ENCODE measurements at regions not wholly inside any gene's neighbourhood (a gene's known extent, or its start where the extent isn't known, plus 50 kb on each side); places are given as distances from the start of the nearest gene placed in this dataset.
"Not testable (repeated sequence)": the region's sequence is repeated elsewhere in the genome, so short reads cannot be mapped to it uniquely, and the experiment has no call there.

DNA sequence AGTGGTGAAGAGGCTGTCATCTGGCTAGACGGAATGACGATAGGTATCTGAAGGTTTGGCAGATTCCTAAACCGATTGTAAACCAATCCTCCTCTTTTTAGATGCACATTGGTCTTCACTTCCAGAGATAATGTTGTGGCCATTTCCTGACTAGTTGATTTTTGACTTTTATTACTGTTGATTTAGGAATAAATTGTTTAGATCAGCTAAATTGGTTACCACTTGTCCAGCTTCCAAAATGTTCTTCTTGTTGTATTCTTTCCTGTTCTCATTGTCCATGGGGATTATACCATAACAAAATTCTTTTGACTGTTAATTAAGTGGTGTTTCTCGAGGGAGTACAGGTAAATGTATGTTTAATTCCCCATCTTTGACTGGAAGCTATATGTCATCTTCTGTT, 119.7 kb downstream of the MACROH2A1 start:
- DNase-seq = no peak

DNA sequence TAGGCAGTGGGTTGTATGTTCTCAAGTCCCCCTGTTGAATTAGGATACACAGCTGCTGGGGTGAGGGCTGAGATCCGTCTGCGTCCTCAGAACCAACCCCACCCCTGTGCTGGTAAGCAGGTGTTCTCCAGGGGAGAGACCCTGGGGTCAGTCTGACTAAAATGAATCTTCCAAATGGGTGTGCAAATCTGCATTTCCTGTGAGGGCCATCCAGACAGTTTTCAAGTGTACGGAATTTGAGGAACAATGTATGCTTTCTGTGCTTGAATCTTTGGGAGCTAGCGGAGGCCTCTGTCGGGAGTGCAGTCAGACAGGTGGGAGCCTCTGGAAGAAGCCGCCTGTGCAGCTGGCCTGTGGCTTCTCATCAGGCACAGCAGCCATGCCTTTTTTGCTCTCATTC, 122.9 kb downstream of the MACROH2A1 start:
- DNase-seq = no peak

DNA sequence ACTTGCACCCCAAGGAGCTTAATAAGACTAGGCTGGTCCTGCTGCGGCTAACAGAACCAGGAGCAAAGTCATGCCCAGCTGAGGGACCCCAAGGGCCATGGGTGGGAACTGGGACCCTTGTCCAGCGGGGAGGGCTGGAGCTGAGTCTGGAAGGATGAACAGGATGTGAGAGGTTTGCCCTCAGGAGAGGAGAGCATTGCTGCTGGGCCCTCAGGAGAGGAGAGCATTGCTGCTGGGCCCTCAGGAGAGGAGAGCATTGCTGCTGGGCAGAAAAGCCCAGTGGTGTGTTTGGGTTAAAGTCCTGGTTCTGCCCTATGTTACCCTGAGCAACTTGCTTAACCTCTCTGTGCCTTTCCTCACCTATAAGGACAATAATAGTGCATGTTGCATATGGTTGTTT, 125.8 kb downstream of the MACROH2A1 start:
- no peak for DNase-seq

DNA sequence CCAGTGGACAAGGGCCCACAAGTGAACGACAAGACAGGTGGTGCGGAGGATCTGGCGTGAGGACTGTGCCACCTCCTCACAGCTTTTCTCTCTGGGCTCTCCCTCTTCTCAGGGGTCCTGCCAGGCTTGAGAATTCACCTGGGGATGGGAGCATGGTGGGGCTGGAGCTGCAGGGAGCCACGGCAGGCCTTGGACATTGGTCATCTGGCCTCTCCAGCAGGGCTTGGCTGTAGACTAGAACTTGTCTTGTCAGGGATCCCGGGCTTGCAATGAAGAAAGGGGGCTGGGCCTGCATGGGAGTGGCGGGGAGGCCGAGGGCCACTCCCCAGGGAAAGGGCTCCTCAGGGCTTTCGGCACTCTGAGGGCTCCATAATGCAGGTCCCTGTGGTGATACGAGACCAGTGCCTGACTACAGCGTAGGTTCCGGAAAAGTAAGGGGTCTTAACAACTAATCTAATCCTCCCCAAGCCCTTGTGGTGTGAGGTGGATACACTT, 126.7 kb downstream of the MACROH2A1 start:
- no peak for DNase-seq

DNA sequence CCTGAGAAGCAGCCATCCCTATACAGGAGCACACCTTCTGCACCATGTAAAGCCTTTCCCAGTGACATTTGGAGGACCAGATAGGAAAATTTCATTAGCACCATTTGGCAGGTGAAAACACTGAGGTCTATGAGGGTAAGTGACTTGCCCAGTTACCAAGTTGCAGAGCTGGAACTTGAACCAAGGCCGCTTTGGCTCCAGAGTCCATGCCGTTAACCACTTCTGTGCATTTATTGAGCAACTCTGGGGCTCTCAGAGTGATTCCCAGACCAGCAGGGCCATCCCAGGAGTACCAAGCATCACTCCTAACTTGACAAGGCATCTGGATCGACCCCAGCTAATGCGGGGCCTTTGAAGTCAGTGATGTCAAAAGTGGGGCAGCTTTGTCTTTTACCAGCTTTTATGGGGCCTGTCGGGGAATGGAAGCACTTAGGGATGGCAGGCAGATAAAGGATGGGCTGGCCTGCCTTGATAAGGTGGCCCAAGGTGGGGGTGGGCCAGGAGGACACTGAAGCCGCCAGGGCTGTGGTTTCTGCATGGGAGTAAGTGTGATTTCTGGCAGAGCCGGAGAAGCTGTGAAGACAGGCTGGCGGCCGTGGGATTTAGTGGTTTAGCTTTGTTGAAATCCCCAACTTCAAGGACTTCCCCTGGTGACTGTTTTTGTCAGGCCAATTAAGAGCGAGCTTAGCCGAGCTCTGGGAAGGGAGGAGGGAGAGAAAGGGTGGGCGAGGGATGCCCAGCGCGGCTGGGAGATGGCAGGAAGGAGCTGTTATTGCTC, 127.3 kb downstream of the MACROH2A1 start:
- no peak for DNase-seq

DNA sequence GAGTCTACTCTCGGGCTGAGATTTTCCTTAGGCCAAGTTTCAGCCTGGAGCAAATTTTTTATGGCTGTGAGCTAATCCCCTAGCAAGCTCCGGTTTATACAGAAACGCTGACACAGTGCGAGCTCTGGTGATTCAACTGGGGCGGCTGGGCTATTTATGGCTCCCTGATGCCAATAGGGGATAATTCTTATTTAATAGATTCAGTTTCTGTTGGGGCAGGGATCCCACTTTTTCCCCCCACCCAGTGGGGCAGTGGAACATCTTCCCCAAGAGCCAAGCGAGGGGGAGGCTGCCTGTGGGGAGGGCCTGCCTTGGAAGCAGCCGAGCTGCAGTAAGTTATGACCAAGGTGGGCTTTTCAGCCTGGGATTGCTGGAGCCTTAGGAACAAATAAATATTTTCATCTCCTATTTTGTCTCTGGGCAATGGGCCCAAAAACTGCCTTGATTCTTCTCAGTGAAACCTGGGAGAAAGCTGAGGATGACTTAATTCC, 129.1 kb downstream of the MACROH2A1 start:
- DNase-seq = no peak

DNA sequence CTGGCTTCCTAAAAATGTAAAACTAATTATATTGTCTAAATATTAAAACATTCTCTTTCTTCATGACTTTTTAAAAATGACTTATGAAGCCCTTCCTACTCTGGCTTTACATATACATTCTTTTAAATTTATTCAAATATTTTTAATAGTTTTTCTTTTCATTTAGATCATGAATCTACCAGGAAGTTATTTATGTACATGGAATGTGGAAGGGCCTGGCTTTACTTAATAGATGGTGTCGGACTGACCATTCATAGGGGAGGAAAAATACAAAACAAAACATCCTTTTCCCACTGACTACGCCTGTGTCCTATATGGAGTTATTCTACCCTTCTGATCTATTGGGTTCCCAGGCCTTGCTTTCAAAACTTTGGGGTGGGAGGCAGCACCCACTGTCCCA, 129.8 kb downstream of the MACROH2A1 start:
- DNase-seq = no peak

DNA sequence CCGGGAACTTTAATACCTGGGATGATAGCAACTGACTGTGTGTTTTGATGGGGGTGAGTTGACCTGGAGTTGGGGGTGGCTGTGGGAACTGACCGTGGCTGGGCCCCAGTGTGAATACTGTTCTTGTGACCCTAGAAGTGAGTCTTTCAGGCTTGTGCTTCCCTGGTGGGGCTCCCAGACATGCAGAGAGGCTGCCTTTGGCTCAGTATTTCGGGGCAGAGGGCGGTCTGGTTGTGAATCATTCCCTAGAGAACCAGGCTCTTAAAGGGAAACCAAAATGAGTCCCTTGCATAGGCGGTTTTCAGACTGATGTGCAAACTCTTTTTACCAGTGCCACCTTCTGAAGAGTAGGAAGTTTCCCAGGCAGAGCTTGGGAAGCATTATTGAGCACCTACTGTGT, 132.1 kb downstream of the MACROH2A1 start:
- no peak for DNase-seq

DNA sequence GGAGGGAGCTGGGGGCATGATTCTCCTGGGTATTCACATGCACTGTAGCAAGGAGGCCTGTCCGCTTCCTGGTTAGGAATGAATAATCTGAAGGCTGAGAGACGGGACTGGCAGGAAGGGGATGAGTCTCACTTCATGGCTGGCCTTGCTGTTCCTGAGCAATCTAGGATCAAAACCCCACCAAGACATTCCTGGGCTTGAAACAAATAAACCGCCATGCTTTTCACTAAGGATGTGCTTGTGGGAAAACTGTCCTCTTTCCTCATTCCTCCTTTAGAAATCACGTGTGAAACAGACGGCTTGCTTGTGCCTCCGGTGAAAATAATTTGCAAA, 132.8 kb downstream of the MACROH2A1 start:
- no peak for DNase-seq

DNA sequence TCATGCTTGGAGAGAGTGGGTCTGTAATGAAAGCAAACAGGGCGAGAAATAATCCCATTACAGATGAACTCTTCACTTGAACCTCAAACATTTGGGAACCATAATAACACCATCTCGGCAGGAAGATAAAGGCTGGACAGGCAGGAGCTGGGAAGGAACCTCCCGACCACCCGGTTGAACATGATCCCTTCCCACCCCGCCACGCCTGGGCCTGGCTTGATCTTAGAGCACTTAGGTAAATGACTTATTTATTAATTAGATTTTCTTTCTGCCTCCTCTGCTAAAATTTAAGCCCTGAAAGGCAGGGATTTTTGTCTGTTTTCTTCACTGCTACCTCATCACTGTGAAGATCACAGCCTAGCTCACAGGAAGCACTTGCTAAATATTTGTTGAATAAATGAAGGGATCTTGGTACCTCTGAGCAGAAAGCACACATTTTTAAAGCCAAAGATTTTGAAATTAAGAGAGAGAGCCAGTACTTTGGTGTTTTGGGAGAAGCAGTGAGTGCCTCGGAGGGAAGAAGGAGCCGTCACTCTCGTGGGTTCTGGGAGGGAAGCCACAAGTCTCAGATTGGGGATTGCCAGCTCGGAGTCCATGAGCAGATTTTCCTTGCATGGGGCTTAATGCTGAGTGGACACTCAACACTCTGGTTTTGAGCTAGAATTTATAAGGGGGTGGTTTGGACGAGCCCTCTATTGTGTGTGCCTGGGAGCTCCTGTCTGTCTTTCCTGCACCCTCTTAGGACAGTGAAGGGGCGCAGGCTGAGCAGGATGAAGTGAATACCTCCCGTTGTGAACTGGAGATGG, 133.3 kb downstream of the MACROH2A1 start:
- DNase-seq = no peak

DNA sequence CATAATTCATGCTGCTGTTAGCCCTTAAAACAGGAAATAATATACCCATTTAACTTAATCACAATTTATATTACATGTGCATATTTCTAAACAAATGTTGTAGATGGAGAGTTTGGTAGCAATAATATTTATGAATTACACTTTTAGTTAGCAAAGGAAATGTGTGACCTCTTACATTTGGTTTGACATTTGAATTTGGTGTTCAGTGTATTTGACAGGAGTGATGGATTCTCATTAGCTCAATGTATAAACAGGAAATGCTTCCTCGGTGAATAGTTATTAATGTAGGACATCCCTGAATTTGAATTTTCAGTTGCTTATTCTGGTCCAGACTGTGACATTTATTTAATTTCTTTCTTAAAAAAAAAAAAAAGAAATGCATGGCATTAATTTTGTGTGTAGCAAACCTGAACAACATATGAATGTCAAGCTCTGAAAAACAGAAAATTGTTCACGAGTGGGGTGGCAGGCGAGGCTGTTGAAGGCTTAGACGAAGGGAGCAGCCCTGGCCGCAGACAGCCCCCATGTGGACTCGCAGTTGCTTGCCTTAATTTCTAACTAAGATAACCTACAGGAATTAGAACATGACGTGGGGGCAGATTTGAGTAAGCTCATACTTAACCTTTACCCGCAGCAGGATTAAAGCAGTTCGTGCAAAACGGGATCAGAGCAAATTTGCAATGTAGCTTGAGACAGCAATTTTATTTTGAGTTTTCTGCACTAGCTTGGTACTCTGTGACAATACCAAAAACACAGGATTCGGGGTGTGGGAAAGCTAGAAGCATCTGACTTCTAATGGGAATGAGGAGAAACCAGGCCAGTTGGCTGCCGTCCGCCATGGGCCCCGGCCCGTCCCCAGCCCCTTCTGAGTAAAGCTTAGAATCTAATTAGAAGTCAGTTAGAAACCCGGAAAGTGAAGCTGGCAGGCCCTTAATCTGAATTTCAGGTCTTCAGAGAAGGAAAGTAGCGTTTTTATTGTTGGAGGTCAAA, 134.3 kb downstream of the MACROH2A1 start:
- DNase-seq = no peak

DNA sequence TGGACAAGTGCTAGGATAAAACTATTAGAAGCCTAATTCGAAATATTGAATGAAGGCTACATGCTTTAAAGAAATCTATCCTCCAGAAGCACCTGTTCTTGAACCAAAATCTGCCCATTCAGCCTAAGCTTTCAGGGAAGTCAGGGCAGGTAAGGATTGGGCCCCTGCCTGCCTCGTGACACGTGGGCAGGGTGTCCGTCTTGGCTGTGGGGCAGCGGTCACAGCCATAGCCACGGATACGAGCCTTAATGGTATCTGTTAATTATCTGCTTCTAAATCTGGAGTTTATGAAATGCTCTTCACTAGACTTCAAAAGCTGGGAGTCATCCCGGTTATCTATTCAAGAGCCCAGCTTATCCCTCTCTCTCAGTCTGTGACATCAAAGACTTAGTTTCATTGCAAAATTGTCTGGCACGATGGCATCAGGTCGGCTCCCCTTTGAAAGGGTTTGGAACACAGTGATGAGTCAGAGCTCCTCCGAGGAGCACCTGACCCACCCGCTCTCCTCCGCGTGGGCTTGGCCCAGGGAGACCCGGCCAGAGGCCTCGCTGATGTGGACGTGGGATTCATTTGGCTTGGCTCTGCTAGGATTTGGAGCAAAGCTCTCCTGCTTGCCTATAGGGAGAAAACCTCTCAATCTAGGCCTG, 135.9 kb downstream of the MACROH2A1 start:
- DNase-seq = no peak

DNA sequence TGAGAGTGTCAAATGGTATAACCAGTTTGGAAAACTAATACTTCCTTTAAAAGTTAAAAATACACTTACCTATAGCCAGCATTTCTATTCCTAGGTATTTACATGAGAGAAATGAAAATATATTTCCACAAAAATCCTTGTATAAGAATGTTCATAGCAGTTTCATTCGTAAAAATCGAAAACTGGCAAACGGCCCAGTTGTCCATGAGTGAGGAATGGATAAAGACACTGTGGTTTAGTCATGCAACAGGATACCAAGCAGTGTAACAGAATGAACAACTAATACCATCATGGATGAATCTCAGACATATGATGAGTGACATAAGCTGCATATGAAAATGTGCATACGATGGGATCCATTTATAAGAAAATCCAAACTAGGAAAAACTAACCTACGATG, 136.7 kb downstream of the MACROH2A1 start:
- DNase-seq = no peak

DNA sequence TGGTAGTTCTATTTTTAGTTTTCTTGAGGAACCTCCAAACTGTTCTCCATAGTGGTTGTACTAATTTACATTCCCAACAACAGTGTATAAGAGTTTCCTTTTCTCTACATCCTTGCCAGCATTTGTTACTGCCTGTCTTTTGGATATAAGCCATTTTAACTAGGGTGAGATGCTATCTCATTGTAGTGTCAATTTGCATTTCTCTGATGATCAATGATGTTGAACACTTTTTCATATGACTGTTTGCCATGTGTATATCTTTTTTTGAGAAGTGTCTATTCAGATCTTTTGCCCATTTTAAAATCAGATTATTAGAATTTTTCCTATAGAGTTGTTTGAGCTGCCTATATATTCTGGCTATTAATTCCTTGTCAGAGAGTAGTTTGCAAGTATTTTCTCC, 138.9 kb downstream of the MACROH2A1 start:
- DNase-seq = not testable (repeated sequence)

DNA sequence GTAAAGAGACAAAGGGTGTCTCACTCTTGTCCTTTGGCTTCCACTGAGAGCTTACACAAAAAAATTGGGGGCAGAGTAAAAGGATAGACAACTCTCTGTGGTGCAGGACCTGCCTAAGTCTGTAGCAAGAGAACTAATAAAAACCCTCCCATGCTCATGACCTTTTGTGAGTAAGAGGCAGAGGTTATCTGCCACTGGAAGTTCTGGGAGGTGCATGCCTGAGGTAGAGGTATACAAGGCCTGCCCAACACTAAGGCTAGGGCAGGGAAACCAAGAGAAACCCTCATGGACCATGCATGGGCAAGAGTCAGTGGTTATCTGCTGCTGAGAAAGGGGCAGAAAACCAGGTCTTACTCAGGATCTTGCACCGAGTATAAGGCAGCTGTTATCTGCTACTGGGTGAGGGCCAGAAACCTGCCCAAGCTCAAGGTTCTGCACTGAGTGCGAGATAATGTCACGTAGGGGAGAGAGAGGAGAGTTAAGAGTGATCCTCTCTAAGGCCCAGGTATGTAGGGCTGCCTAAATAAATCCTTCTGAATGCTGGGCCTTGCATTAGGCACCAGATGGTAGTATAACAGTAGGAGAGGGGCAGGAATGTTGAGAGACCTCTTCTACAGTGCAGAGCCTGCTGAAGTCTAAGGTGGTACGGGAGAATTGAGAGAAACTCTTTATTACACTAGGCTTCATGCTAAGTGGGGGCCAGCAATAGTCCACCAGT, 143.4 kb downstream of the MACROH2A1 start:
- no peak for DNase-seq

DNA sequence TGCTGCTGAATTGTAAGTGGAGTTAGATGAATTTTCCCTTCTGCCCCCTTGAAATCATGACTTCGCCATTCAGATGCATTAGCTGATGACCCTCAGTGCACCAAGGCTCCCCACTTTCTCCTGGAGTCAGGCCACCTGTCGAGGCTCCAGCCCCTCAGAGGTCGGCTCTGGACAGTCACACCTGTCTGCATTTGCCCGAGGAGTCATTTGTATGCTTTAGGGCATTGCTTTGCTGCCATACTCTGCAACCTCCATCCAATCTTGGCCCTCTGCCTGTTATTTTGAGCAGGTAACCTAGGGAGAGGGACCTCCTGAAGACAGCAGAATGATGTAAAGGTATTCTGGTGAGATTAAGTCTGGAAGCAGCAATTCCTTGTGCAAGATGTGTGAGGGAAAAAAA, 144.8 kb downstream of the MACROH2A1 start:
- DNase-seq = no peak

DNA sequence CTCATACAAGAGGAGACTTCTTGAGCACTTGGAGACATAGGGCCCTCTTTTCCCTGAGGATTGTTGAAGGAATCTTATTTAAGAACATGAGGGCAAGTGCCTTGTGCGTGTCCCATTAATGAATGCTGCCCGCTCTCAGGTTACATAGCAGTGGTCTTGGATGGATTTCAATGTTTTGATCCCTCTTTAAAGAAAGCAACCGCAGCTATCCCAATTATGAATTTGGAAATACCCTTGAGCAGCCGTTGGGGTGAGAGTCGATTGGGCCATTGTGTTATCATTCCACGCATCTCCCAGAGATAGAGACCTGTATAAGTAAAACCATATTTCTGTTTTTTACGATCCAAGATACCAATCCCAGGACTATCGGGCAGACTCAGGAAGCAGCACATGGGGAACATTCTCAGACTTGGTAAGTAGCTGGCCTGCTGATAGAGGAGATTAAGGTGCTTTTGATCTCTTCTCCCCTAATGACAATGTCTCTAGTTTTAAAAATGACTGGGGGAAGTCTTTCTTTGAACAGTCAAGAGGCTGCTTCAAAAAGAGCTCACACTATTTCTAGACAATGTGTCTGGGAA, 145.3 kb downstream of the MACROH2A1 start:
- DNase-seq = no peak

DNA sequence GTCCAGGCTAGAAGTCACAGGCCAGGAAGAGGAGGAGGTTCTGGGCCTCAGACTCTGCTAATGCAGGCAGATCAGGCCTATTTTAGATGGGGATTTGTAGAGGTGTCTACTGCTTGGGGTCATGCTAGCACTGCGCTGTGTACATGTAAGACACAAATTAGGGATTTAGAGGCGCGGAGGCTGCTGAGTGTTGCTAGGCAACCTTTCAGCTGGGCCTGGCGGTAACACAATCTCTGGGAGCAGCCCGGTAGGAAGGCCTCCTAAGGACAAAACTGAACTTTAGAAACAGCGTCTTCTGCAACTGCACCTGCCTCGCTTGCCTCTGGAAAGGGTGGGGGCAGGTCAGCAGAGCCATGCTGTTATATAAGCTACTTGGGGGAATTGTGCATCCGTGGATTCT, 147.9 kb downstream of the MACROH2A1 start:
- DNase-seq = no peak

DNA sequence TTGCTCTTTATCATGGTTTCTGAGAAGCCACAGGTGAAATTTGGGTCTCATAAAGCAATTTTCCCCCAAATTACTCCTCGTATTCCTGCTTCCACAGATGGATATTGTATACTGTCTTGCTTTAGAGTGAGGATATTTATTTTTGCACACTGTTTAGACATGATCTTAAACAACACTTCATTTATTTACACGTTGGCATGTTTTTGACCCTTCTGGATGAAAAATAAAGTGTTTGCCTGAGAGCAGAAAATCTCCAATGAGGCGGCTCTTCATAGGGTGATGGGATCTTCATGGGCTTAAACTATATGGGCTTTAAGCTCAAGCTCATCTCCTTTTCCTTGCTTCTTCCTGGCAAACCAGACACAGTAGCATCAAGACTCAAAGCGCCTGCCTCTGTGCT, 148.4 kb downstream of the MACROH2A1 start:
- no peak for DNase-seq

DNA sequence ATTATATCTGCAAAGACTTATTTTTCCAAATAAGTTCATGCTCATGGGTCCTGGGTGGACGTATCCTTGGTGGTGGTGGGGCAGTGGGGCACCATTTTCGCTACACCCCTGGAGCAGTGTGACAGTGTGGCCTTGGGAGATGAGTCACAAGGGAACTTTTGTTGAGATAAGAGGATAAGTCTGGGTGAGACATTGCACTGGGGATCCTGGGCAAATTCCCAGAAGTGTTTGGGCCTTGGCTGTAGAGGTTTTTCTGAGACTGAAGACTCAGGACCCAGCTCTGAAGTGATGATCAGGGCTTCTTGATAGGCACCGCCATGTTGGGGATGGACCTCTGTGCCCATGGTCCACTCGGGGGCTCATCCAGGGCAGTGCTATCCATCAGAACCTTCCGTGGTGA, 149.4 kb downstream of the MACROH2A1 start:
- no peak for DNase-seq

DNA sequence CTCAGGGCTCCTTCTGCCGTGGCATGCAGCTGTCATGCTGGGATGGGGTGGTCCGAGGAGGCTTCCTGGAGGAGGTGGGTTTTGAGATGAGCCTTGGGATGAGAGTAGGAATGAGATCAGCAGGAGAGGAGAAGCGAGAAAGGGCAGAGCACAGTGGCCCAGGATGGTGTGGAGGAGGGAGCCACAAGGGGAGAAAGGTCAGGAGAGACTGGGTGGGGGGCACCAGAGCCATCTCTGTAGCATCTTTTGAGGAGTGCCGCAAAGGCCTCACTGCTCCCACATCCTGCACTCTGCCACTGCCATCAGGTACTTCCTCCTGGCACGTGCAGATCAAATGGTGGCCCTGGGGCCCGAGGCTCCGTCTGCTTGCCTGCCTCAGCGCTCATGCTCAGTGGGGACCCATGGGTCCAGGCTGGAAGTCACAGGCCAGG, 150.2 kb downstream of the MACROH2A1 start:
- no peak for DNase-seq

Measured in activated naive CD4-positive, alpha-beta T cell treated with anti-CD3 and anti-CD28 coated beads, Interleukin-2, amount 50 U/mL, for 16 hours (primary cell).